Stromal cell of bone marrow (primary cell): ENCODE measurements at regions not wholly inside any gene's neighbourhood (a gene's known extent, or its start where the extent isn't known, plus 50 kb on each side); places are given as distances from the start of the nearest gene placed in this dataset.

Experiments used
- DNase-seq: peaks from one replicate; pipeline ENCODE4 v3.0.0-alpha.2; 2012; ENCODE audit warnings: low read depth

DNA sequence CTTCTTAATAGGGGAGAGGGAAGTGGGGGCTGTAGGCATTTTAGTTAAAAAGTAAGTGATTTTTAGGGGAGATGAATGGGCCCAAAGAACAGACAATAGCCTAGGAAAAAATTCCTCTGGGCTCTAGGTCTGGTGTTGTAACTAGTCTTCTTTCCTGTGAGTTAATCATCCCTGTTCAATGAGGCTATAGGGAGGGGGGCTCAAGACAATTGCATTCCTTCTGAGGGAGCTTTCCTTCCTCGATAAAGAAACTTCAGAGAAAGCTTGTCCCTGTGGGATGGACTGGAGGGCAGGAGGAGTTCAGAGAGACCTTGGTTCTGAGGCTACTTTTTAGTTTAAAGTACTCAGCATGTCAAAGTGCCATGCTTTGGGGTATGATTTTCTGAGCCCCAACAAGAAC, 127.2 kb downstream of the BBS10 start:
- DNase-seq, result no peak

DNA sequence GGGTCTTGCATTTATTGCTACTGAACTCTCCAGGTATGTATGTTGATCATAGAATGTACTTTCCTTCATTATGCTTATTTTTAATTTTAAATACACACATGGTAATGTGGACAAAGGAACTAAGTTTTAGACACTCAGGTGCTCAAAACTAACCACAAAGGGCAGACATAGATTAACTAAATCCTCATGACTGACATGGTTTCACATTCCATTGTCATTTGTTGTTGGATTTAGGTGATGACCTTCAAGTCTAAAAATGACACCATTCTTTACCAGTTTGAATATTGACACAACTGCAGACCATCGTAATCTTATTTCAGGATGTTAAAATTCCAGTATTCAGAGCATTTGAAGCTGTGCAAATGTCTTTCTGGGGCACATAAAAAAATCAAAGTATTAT, 128.4 kb downstream of the BBS10 start:
- DNase-seq, result no peak

- DNase-seq, result no peak
Measured at GRCh38 chr12:76216585-76217472, 131.4 kb downstream of the BBS10 start.

- no peak for DNase-seq
Measured at GRCh38 chr12:76208129-76208528, 123.6 kb upstream of the NAP1L1 start.

- DNase-seq, result no peak
Measured at GRCh38 chr12:76206677-76207072, 122.2 kb upstream of the NAP1L1 start.

- DNase-seq, result no peak
Measured at GRCh38 chr12:76206039-76206676, 121.7 kb upstream of the NAP1L1 start.

DNA sequence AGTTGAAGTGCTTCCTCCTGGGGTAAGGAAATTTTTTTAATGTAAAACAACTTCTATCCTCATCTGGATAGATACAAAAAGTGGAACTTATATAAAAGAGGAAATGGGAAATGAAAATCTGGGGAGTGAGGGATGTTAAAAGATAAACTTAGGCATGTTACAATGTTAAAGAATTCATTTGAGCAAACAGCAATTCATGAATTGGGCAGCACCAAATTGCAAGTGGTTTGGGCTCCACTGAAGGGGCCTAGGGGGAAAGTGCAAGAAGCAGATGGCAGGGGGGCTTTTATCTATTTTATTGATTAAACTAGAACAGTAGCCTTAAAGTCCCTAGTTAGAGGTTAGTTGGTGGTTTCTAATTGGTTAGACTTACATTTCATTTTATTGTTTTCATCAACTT, 118.1 kb upstream of the NAP1L1 start:
- DNase-seq, result no peak

GRCh38 chr12:76201758-76202157, 117.3 kb upstream of the NAP1L1 start:
- DNase-seq, result no peak

GRCh38 chr12:76201316-76201715, 116.8 kb upstream of the NAP1L1 start:
- no peak for DNase-seq

GRCh38 chr12:76199808-76200207, 115.3 kb upstream of the NAP1L1 start:
- DNase-seq, result no peak

DNA sequence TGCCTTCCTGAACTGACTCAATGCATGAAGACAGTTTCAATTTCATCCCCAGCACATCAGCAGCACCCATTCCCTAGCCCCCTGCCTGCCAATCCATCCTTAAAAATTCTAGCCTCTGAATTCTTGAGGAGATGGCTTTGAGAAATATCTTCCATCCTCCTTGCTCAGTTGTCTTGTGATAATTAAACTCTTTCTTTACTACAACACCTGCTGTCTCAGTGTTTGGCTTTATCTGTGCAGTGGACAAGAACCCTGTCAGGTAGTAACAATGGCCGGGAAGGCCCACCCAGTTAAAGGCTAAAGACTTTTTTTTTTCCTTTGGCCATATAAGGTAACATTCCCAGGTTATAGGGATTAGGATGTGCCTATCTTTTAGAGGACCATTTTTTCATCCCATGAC, 114.4 kb upstream of the NAP1L1 start:
- no peak for DNase-seq

GRCh38 chr12:76197283-76197682, 112.8 kb upstream of the NAP1L1 start:
- no peak for DNase-seq

DNA sequence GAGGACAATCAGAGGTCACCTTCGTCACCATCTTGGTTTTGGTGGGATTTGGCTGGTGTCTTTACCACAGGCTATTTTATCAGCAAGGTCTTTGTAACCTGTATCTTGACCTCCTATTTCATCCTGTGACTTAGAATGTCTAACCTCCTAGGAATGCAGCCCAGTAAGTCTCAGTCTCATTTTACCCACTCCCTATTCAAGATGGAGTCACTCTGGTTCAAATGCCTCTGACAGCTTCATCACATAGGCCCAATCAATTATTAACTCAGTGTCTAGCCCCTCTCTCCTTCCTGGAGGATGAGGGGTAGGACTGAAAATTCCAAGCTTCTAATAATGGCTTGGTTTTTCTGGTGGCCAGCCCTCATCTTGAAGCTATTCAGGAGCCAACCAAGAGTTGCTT, 111.4 kb upstream of the NAP1L1 start:
- no peak for DNase-seq

- DNase-seq, result no peak
Measured at GRCh38 chr12:76194724-76195123, 110.2 kb upstream of the NAP1L1 start.

- no peak for DNase-seq
Measured at GRCh38 chr12:76193961-76194360, 109.5 kb upstream of the NAP1L1 start.

GRCh38 chr12:76192416-76192815, 107.9 kb upstream of the NAP1L1 start:
- no peak for DNase-seq

- DNase-seq, result no peak
Measured at GRCh38 chr12:76190299-76190698, 105.8 kb upstream of the NAP1L1 start.

- no peak for DNase-seq
Measured at GRCh38 chr12:76189851-76190250, 105.4 kb upstream of the NAP1L1 start.

GRCh38 chr12:76187177-76187576, 102.7 kb upstream of the NAP1L1 start:
- no peak for DNase-seq

DNA sequence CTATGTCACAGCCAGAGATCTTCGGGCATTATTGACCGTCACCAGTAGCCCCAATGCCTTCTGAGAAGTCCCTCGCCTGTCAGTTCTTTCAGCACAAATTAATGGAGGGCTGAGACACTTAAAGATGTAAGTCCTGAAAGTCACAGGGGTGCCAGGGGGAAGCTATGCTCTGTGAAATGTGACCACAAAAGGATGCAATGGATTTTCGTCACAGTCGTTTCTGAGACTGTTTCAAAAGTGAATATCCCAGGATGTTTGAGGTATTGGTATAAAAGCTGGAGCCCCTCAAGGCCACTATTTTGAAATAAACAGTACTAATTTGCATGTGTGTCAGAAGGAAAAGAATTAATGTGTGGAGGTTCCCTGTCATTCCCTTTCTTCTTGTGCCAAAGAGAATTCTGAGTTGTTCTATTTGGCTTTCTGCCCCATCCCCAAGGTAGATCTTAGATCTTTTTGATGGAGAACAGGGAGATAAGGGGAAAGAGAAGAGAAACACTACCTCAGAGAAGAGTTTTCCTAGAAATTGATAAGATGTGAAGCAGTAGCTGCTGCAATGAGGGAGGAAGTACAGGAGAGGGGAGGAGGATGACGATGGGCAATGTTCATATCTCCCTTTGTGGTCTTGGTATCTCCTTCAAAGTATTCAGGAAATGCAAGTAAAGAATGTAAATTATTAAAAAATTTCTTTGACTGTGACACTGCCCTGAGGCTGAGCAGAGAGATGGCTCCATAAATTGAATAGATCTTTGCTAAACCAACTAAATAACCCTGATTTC, 101.8 kb upstream of the NAP1L1 start:
- no peak for DNase-seq

DNA sequence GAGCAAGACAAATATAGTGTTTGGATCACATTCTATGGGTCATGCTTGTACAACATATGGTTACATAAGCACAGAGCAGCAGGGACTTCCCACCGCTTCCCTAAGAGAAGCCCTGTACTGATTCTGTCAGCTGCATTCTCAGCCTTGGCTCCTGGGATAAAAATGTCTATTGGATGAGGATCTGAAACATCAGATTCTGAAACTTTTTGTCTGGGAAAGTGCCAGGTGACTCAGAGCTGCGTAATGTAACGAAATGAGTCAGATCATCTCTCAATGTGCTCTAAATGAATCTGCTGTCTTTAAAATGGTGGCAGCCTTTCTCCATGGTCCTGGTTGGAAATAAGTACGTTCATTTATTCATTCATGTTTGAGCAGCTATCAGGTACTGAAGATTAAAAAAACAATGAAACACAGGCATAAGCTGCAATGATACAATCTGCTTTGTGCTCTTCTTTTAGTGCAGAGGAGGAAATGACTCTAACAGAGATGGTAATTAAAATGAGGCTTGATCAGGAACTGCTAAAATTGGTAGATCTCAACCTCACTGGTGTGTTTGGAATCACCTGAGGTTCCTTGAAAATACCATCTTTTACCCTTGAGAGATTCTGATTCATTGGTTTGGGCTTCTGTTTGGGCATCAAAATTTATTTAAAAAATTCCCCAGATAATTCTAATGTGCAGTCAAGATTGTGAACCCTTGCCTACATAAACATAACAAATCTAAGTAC, 99.1 kb upstream of the NAP1L1 start:
- DNase-seq, result peak; percentile 94
